ENCODE measurements at regions not wholly inside any gene's neighbourhood (a gene's known extent, or its start where the extent isn't known, plus 50 kb on each side); places are given as distances from the start of the nearest gene placed in this dataset.
"Not testable (repeated sequence)": the region's sequence is repeated elsewhere in the genome, so short reads cannot be mapped to it uniquely, and the experiment has no call there.

GRCh38 chr2:84373391-84373790 lies 85.7 kb downstream of the SUCLG1 start:
- DNase-seq, result no peak

GRCh38 chr2:84362541-84362940 lies 96.5 kb downstream of the SUCLG1 start:
- DNase-seq, result no peak

- DNase-seq, result no peak
Observed at GRCh38 chr2:84338069-84338468, 121.0 kb downstream of the SUCLG1 start.

- DNase-seq, result no peak
Observed at GRCh38 chr2:84327645-84328249, 131.3 kb downstream of the SUCLG1 start.

GRCh38 chr2:84326831-84327432 lies 132.1 kb downstream of the SUCLG1 start:
- no peak for DNase-seq

- DNase-seq, result no peak
Observed at GRCh38 chr2:84323890-84324289, 135.2 kb downstream of the SUCLG1 start.

GRCh38 chr2:84320940-84321339 lies 138.1 kb downstream of the SUCLG1 start:
- DNase-seq, result no peak

GRCh38 chr2:84319581-84319980 lies 139.5 kb downstream of the SUCLG1 start:
- no peak for DNase-seq

- DNase-seq, result no peak
Observed at GRCh38 chr2:84317135-84317534, 141.9 kb downstream of the SUCLG1 start.

- peak; percentile 87 for DNase-seq
Observed at GRCh38 chr2:84314901-84315330, 144.2 kb downstream of the SUCLG1 start.

- DNase-seq, result no peak
Observed at GRCh38 chr2:84314250-84314649, 144.8 kb downstream of the SUCLG1 start.

GRCh38 chr2:84309281-84309680 lies 149.8 kb downstream of the SUCLG1 start:
- no peak for DNase-seq

GRCh38 chr2:84306361-84306760 lies 152.7 kb downstream of the SUCLG1 start:
- no peak for DNase-seq

- DNase-seq, result peak; percentile 71
Observed at GRCh38 chr2:84302513-84303412, 156.3 kb downstream of the SUCLG1 start.

- no peak for DNase-seq
Observed at GRCh38 chr2:84301717-84302116, 157.4 kb downstream of the SUCLG1 start.

- no peak for DNase-seq
Observed at GRCh38 chr2:84300696-84301029, 158.4 kb downstream of the SUCLG1 start.

GRCh38 chr2:84300001-84300695 lies 158.9 kb downstream of the SUCLG1 start:
- DNase-seq, result not testable (repeated sequence)

GRCh38 chr2:84299211-84299775 lies 159.8 kb downstream of the SUCLG1 start:
- DNase-seq, result no peak

GRCh38 chr2:84297155-84297554 lies 161.9 kb downstream of the SUCLG1 start:
- DNase-seq, result no peak

GRCh38 chr2:84293791-84294380 lies 165.2 kb downstream of the SUCLG1 start:
- DNase-seq, result no peak

GRCh38 chr2:84292545-84292944 lies 166.5 kb downstream of the SUCLG1 start:
- DNase-seq, result no peak

- no peak for DNase-seq
Observed at GRCh38 chr2:84290537-84290936, 168.5 kb downstream of the SUCLG1 start.

Measured in left kidney (tissue), 1 donor.